Hepatocyte (in vitro differentiated cells): ENCODE measurements at regions not wholly inside any gene's neighbourhood (a gene's known extent, or its start where the extent isn't known, plus 50 kb on each side); places are given as distances from the start of the nearest gene placed in this dataset.

Experiments used
- DNase-seq: peaks from one replicate; pipeline ENCODE4 v3.0.0-alpha.2; 2016; ENCODE audit warnings: low spot score
- H2AFZ ChIP-seq: fragments of 200-600 bp; sonication (generic); 2 replicates; pipeline ENCODE4 v1.6.0; 2016; ENCODE audit warnings: antibody characterized with exemption, mild to moderate bottlenecking
- H3K27ac ChIP-seq: fragments of 200-600 bp; sonication (generic); 2 replicates; pipeline ENCODE4 v1.5.1; 2016; ENCODE audit warnings: mild to moderate bottlenecking
- H3K27me3 ChIP-seq: fragments of 200-600 bp; sonication (generic); 2 replicates; pipeline ENCODE4 v1.6.1; 2016
- H3K36me3 ChIP-seq: fragments of 200-600 bp; sonication (generic); replicated peaks from 2 replicates; pipeline ENCODE4 v1.5.1; 2016; ENCODE audit warnings: low read depth; ENCODE audit not compliant: insufficient read depth
- H3K4me1 ChIP-seq: fragments of 200-600 bp; sonication (generic); 2 replicates; pipeline ENCODE4 v1.5.1; 2016; ENCODE audit warnings: mild to moderate bottlenecking, moderate library complexity; ENCODE audit not compliant: insufficient read depth
- H3K4me2 ChIP-seq: fragments of 200-600 bp; sonication (generic); 2 replicates; pipeline ENCODE4 v1.6.0; 2016
- H3K4me3 ChIP-seq: fragments of 200-600 bp; sonication (generic); 2 replicates; pipeline ENCODE4 v1.5.1; 2016; ENCODE audit warnings: mild to moderate bottlenecking
- H3K79me2 ChIP-seq: fragments of 200-600 bp; sonication (generic); 2 replicates; pipeline ENCODE4 v1.6.0; 2017; ENCODE audit warnings: mild to moderate bottlenecking
- H3K9me2 ChIP-seq: fragments of 200-600 bp; sonication (generic); replicated peaks from 2 replicates; pipeline ENCODE4 v1.6.0; 2017; ENCODE audit warnings: mild to moderate bottlenecking; ENCODE audit not compliant: insufficient read depth
- H3K9me3 ChIP-seq: fragments of 200-600 bp; sonication (generic); 2 replicates; pipeline ENCODE4 v1.5.1; 2016; ENCODE audit warnings: low read depth, mild to moderate bottlenecking
- H4K20me1 ChIP-seq: fragments of 200-600 bp; sonication (generic); 2 replicates; pipeline ENCODE4 v1.6.0; 2016; ENCODE audit warnings: mild to moderate bottlenecking; ENCODE audit not compliant: insufficient read depth, poor library complexity, severe bottlenecking
- CTCF ChIP-seq: fragments of 200-600 bp; sonication (generic); IDR thresholded peaks from 2 replicates; pipeline ENCODE4 v1.5.1; 2016; ENCODE audit warnings: antibody characterized with exemption, mild to moderate bottlenecking; ENCODE audit not compliant: poor library complexity
- EZH2 ChIP-seq: fragments of 200-600 bp; sonication (generic); IDR thresholded peaks from 2 replicates; pipeline ENCODE4 v1.6.1; 2016; ENCODE audit warnings: antibody characterized with exemption, mild to moderate bottlenecking, borderline replicate concordance
- EZH2phosphoT487 ChIP-seq: fragments of 200-600 bp; sonication (generic); IDR thresholded peaks from one replicate; pipeline ENCODE4 v1.6.1; 2018; ENCODE audit warnings: antibody characterized with exemption, mild to moderate bottlenecking, low read depth, moderate library complexity; ENCODE audit not compliant: unreplicated experiment, severe bottlenecking
- WGBS: methylation state at CpG from one replicate; pipeline ENCODE4 v1.1.6; 2016; ENCODE audit warnings: low lambda C conversion rate; ENCODE audit errors: missing lambda C conversion rate; 5-methylcytosine and 5-hydroxymethylcytosine counted together

GRCh38 chr4:17258106-17258505 lies 253.8 kb downstream of the QDPR start:
- no peak for DNase-seq
- no peak overlapping the region for H3K4me3 ChIP-seq
- no peak for TF ChIP-seq CTCF
- no peak for TF ChIP-seq EZH2phosphoT487
- no peak for TF ChIP-seq EZH2

GRCh38 chr4:17252131-17252530 lies 259.8 kb downstream of the QDPR start:
- DNase-seq, result no peak
- Histone ChIP-seq H3K27ac (no peak overlapping the region), H3K9me3 (no peaks in the 10 kb centered on the region), H3K4me2 (no peak overlapping the region), H3K4me1 (no peaks in the 10 kb centered on the region), H3K79me2 (no peaks in the 10 kb centered on the region), H2AFZ (no peak overlapping the region), H4K20me1 (no peaks in the 10 kb centered on the region), H3K4me3 (no peak overlapping the region), H3K36me3 (no peaks in the 10 kb centered on the region), H3K9me2 (no peaks in the 10 kb centered on the region), H3K27me3 (no peaks in the 10 kb centered on the region)
- WGBS, result 86% methylated on average over 2 of the region's 2 CpGs
- TF ChIP-seq EZH2phosphoT487, result no peak
- no peak for TF ChIP-seq CTCF

More at GRCh38 chr4:17258106-17258505, 253.8 kb downstream of the QDPR start:
- no peaks in the 10 kb centered on the region for H3K4me1 ChIP-seq
- no peaks in the 10 kb centered on the region for H3K27me3 ChIP-seq
- H3K9me2 ChIP-seq, result no peaks in the 10 kb centered on the region
- H2AFZ ChIP-seq, result no peak overlapping the region
- H3K4me2 ChIP-seq, result no peak overlapping the region
- H3K9me3 ChIP-seq, result no peaks in the 10 kb centered on the region
- no peaks in the 10 kb centered on the region for H4K20me1 ChIP-seq
- WGBS, result 90% methylated on average over 2 of the region's 2 CpGs
- no peaks in the 10 kb centered on the region for H3K36me3 ChIP-seq
- no peaks in the 10 kb centered on the region for H3K79me2 ChIP-seq
- no peak overlapping the region for H3K27ac ChIP-seq

- TF ChIP-seq EZH2, result no peak
- TF ChIP-seq EZH2phosphoT487, result no peak
- no peak for TF ChIP-seq CTCF
- DNase-seq, result no peak
- Histone ChIP-seq H3K4me3 (no peak overlapping the region), H3K27me3 (no peaks in the 10 kb centered on the region), H3K36me3 (no peaks in the 10 kb centered on the region), H2AFZ (no peak overlapping the region), H4K20me1 (no peaks in the 10 kb centered on the region), H3K4me1 (no peaks in the 10 kb centered on the region), H3K79me2 (no peaks in the 10 kb centered on the region), H3K9me3 (no peaks in the 10 kb centered on the region), H3K4me2 (no peak overlapping the region), H3K27ac (no peak overlapping the region), H3K9me2 (no peaks in the 10 kb centered on the region)
- WGBS, result 75% methylated on average over 3 of the region's 3 CpGs
Observed at GRCh38 chr4:17251101-17251500, 260.8 kb downstream of the QDPR start.

GRCh38 chr4:17250591-17250990 lies 261.3 kb downstream of the QDPR start:
- TF ChIP-seq CTCF, result no peak
- TF ChIP-seq EZH2, result no peak
- no peak for TF ChIP-seq EZH2phosphoT487
- H3K79me2 ChIP-seq, result no peaks in the 10 kb centered on the region
- no peak for DNase-seq
- no peaks in the 10 kb centered on the region for H3K27me3 ChIP-seq
- H3K9me3 ChIP-seq, result no peaks in the 10 kb centered on the region
- H3K4me1 ChIP-seq, result no peaks in the 10 kb centered on the region
- no peak overlapping the region for H3K4me2 ChIP-seq
- H3K9me2 ChIP-seq, result no peaks in the 10 kb centered on the region
- H3K36me3 ChIP-seq, result no peaks in the 10 kb centered on the region
- WGBS, result 91% methylated on average over 4 of the region's 4 CpGs
- no peaks in the 10 kb centered on the region for H4K20me1 ChIP-seq
- H3K4me3 ChIP-seq, result no peak overlapping the region
- H3K27ac ChIP-seq, result no peak overlapping the region
- no peak overlapping the region for H2AFZ ChIP-seq
